NOMO-1 treated with DMSO at 0.1 percent for 48 hours (cell line): ENCODE measurements at regions not wholly inside any gene's neighbourhood (a gene's known extent, or its start where the extent isn't known, plus 50 kb on each side); places are given as distances from the start of the nearest gene placed in this dataset.

Experiments
- DNase-seq: peaks from one replicate; lab custom pipeline; 2025; ENCODE audit not compliant: unreplicated experiment; lab: John Stamatoyannopoulos, UW

DNA sequence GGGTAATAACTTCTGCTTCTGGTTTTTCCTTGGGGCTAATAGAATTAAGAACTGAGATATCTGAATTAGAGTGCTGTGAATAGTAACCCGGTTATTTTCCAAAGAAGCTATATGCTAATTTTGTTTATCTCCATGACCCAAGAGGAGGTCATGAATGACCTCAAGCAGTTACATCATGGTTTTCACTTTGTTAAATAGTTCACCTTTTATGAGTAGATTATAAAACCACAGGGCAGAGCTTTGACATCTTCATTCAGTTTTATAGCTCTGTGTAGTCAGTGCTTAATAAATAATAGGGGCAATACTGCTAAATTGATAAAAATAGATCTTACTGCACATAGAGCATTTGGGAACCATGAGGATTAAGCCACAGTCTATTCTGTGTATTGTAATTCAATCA is 462.2 kb downstream of the LRIG3 start:
- no peak for DNase-seq

DNA sequence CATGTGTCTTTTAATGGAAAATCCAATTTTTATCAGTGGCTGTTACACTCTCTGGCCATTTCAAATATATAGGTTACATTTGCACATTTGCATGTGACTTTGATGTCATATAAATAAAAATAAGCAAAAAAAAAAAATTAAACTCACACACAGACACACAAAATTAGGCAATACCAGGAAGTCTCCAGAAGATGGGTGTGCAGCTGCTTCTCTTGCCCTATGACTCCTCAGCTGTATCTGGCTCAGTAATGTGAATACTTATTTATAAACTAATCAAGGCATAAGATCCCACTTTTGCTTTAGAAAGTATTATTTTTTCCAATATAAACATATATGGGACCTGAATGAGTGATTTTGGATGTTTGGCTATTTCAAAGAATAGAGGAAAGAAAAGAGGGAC is 461.1 kb downstream of the LRIG3 start:
- no peak for DNase-seq

DNA sequence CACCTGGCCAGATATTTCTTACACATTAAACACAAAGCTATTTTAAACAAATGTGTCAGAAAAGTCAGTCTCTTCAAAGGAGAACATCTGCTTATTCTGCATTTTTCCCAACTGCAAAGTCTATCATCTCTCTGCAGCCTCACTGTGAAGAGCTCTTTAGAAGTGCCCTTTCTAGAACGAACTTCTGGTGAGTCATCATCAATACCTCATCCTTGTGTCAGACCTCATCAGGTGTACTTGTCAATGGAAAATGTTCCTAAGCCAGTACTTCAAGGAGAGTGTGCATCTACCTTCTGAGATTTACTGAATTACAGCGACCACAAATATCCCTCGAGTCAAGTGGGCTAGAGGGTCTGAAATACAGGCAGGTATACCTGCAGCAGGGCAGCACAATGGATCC is 457.3 kb downstream of the LRIG3 start:
- no peak for DNase-seq

DNA sequence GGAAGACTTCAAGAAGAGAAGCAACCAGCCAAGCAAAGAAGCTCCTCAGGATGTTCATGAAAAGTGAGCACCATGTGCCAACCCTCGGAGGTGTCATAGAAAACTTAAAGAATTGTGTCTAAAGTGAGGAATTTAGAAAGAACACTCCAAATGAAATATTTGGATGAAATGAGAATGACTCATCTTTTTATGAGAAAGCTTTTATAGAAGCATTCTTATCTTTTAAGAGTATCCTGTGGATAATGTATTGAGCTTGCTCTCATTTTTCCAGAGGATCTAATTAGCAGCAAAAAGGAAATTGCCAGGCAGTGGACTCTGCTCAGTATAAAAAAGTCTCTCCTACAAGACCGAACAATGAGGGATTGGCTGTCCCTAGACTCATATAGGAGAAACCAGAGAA is 454.9 kb downstream of the LRIG3 start:
- no peak for DNase-seq

DNA sequence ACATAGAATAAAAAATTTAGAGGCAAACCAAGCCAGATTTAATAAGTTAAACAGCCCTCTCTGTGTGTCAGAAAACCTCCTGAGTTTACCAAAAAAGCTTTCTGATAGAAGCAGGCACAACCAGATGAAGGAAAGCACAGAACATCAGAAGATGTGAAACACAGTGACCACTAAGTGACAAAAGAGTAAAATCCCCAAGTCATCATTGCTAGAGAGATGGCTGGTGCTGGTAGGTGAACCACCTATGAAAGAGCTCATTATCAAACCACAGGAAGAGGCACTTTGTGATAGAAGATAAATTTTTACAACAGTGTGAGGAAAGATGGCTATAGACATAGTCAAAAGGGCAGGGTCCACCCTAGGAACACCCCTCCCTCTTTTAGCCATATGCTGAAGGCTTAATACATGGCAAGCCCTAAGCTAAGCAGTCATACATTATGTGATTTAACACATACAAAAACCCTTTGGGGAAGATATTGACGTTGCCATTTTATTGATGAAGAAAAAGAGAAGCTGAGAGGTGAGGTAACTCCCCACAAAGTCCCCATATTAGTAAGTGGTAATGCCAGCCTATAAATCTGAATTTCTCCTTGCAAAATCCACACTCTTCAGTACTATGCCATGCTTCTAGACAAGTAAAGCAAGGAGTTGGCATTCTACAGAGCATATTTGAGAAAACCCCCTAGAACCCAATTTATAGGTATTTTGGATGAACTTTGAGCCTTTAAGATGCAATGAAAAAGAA is 449.9 kb downstream of the LRIG3 start:
- no peak for DNase-seq

DNA sequence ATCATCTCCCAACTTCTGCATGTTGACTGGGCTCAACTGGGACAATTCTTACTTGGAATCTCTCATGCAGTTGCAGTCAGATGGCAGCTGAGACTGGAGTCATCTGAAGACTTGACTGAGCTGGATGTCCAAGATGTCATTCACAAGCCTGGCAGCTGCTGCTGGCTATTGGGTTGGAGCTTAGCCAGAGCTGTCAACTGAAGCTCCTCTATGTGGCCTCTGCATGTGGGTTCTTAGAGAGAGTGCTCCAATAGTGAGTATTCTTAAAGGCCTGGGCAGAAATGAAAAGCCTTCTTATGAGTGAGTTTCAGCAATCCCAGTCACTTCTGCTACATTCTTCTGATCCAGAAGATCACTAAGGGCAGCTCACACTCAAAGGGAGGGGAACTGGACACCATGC is 440.9 kb downstream of the LRIG3 start:
- DNase-seq: no peak

DNA sequence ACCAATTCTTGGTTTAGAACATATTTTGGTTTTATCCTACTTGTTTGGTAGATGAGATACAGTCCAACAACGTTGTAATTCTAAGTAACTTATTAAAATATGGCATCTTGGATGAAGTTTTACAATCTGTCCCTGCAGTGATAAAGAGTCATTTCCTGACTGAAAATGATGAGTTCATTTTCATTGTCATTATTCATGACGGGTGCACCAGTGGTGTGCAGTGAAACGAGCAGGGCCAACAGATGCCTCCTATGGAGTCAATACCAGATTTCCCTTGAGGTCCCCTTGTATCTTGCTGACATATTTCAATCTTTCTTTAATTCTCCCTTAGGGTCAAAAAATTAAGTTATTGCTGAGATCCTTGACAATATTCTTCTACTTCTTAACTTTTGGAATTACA is 438.5 kb downstream of the LRIG3 start:
- DNase-seq: no peak

DNA sequence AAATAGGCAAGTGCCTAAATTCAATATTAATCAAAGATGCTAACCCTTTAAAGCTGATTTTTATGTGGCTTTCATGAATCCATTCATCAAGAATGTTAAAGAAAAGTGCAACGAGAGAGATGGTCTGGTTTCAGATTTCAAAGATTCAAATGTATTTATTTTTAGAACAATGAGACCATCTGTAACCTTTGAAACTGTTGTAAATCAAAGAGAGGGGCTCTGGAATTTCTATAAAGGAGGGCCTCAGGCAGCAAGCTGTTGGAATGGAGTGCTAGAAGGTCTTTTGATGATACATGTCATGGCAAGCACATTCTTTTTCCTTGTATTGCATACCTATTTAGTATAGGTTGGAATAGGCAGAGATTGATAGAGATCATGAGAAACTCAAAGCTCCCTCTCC is 433.0 kb downstream of the LRIG3 start:
- DNase-seq: no peak

DNA sequence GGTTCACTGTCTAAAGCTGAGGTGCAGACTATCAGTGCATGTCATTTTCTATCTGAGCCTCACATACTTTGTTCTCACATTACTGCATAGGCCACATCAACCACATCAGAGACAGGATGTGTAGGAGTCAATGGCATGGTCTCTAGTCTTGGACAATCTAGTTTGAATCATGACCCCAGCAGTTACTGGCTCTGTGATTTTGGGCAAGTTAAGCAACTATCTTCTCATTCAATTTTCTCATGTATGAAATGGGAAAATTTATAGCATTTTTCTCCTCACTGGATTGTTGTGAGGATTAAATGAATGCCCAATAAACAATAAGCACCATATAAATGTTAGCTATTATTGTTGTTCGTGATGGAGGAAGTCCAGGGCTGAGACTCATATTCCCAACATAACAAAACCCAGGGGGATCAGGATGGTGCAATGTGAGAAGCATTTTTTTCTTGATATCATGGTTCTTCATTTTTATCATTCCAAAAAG is 432.6 kb downstream of the LRIG3 start:
- DNase-seq: no peak

DNA sequence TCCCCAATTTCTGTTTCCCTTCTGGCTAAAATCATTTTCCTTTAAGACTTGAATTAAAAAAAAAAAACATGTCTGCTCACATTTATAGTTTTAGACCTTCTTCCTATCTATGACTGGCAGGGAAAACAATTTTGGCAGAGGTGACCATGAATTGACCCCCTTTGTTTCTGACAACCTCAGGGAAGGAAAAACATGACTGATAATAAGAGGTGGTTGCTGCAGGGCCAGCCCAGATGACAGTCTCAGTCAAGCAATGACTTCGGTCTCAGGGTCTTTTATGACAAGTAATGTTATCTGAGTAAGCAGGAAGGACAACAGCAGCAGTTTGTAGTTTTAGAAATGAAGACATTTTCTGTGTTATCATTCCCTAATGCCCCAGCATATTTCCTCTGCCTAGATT is 430.9 kb downstream of the LRIG3 start:
- DNase-seq: no peak

DNA sequence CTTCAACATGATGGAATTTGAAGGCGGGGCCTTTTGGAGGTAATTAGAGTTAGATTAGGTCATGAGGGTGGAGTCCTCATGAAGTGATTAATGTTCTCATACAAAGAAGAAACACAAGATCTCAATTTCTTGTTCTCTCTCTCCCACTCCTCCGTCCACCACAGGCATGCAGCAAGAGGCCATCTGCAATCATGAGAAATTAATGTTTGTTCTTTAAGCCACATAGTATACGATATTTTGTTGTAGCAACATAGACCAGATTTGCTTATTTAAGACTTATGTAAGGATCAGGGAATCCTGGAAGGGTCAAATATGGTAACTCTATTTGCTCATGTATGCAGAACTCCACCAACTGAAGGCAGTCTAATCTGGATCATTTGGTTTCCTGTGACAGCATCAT is 429.0 kb downstream of the LRIG3 start:
- no peak for DNase-seq

DNA sequence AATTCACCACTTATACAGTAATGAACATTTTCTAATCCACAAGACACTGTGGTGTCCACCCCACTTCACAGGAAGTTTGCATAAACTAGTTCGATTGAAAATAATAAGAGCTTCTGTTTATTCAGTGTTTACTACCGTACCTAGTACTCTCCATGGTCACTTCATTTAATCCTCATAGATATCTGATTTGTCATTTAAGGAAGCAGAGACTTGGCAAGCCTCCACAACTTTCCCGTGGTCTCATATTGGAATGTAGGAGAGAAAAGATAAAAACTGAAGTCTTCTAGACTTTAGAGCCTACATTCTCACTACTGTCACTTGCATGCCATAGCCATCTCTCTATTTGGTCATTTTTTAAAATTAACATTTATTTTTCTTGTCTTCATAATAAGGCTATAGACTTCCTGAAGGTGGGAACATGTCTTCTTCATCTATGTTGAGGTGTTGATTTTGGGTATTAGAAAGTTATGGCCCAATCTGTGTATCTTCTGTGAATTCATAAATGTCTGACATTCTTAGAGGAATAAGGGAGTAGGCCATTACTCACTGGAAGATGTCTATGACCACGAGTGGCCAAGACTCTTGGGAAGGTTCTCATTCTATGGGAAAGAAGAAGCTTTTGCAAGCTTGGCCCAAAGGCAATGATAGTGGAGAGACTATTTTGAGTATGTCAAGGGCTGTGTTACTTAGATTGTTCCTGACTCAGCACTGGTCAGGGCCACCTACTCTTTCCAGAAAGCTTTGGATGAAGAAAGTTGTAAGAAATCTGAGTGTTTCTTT is 423.7 kb downstream of the LRIG3 start:
- DNase-seq: no peak

DNA sequence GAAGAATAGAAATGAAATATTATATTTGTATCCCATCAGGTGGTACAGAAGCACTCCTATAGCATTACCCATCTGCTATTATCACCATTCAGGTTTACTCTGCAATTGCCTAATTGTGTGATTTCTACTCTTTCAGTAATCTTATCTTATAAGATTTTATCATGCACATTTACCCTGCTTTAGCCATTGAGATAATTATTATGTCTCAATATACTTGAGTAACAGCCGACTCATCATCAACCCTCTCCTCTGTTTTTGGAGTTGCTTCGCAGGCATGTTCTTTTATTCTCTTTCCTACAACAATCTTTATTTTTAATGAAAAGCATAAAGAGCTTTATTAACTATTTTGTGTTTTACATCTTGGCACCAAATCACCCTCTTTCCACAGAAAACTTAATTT is 419.9 kb downstream of the LRIG3 start:
- no peak for DNase-seq

DNA sequence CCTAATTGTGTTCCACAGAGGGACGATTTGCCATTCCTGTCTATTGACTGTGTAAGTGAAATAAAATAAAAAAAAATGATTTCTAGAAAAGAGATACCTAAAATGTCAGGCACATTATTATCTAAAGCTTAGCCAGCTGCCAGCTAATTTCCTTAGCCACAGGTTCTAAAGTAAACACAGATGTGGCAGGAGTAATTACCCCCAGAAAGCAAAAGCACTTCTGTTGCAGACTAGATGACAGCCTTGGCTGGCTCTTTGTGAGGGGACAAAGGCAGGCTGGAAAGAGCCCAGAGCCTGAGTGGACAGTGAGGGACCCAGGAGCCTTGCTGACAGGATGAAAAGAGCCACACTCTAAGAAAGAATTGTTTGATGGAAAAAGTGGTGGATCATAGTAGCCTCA is 418.1 kb downstream of the LRIG3 start:
- DNase-seq: no peak

DNA sequence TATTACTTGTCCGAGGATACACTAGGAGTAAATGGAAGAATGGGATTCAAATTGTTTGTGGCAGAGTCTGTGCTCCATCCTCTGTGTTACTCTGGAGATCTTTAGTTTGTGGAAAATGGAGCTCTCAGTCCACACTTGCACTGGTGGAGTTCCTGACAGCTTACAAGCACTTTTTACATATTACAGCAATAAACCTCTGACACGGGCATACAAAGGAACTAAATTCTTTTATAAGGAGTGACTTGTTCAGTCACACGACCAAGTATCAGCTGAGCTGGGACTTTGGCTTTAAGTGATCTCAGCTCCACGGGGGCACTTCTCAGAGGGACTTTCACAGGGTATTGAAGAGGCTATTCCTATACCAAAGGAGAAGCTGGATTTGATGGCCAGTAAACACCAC is 417.5 kb downstream of the LRIG3 start:
- no peak for DNase-seq

DNA sequence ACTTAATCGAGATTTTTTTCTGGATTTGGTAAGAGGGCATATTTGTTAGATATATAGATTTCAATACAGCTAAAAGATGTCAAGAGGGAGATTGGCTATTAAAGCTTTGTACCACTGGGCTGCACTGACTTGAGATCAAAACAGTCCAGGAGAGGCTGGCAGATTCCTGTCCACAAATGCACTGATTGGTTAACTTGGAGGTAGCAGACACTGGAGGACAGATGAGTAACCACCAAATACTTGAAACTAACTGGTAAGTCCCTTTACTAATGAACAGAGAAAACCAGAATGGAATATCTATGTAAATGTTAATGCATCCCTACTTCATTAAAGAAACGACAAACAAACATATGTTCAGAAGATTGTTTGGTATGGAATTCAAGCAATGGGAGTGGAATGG is 416.6 kb downstream of the LRIG3 start:
- no peak for DNase-seq

DNA sequence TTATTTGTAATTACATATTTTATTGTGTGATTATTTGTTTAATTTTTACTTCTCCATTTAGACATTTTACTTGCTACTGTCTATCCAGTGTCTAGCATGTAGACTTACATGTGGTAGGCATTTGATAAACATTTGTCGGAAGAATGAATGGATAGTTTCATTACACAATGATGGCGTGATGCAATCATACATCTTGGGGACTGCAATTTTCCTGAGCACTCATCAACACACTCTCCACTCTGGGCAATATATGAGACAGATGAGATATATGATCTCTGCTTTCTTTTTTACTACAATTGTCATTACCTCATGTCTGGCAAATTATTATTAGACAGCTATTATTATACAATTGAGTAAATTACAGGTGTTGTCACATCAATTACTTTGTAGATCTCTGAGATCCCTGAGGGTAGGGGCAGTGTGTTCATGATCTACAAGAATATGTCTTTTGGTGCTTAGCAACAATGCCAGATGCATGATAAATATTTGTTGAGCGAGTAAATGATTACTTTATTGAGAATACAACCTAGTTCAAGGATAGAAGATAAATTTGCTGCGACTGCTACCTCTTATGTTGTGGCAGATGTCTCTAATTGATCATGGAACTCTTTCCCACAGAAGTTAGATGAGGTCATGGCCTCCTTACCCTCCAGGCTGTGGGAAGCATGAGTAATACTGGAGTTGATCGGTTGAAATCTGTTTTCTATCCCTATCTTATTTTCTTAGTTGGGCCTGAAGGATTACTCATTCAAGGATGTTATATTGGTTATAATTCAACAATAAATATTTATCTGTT is 416.0 kb downstream of the LRIG3 start:
- no peak for DNase-seq

DNA sequence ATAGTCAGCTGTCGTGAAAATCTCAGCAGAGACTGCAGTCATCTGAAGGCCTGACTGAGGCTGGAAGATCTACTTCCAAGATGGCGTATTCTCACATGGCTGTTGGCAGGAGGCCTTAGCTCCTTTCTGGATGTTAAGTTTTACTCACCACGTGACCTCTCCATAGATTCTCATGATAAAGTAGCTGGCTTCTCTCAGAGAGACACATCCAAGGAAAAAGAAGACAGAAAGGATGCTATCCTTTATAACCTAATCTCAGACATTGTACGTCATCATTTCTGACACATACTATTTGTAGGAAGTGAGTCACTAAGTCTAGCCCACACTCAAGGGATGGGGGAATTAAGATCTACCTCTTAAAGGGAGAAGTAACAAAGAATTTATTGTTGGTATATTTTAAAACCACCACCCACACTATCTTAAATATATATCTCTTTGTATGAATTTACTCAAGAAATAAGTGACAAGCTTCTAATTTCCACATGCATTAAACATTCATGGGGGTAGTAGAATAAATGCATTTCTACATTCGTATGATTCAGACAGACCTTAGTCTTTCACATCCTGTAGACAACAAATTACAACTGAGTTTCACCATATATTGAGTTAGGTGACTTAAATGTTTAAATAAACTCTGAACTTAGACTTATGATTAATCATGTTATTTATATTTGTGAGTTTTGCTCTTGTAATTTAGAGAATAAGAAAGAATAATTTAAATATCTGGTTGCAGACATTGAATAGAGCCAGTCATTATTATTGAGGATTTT is 411.0 kb downstream of the LRIG3 start:
- DNase-seq: no peak

DNA sequence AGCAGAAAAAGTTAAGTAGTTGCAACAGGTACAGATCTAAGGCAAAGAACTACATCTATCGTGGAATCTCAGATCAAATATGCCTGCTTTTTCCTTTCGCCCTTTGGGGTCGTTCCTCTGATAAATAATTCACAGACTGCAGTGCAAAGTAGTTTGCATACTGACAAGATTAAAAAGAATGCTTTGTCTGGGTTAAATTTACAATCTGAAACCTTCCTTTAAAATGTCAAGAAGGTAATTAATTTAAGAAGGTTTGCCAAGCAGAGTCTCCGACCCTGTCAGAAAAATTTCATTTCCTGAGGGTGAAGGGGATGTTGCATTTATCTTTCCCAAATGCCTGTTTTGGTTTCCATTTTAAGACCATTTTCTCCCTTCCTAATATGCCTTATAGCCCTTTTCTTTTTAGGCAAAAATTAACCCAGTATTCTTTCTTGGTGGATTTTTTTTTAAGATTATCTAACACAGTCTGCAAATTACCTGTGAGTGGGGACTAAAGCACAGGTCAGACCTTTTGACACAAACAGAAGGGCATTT is 406.9 kb downstream of the LRIG3 start:
- DNase-seq: no peak

DNA sequence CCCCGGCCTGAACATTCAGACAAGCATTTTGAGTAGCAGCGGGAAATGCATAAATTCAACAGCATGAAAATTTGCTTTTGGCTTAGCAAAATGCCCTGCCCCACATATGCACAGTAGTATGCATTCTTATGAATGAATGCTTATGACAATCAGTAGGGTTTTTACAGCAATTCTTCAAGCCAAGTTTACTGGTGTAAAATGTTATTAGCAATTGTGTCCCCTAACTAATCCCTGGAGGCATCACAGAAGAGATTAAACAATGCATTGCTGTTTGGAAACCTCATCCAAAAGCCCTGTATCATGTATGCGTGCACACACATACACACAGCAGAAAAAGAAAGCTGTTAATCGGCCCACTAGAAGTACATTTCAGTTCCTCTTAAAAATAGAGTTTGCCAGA is 406.5 kb downstream of the LRIG3 start:
- no peak for DNase-seq

DNA sequence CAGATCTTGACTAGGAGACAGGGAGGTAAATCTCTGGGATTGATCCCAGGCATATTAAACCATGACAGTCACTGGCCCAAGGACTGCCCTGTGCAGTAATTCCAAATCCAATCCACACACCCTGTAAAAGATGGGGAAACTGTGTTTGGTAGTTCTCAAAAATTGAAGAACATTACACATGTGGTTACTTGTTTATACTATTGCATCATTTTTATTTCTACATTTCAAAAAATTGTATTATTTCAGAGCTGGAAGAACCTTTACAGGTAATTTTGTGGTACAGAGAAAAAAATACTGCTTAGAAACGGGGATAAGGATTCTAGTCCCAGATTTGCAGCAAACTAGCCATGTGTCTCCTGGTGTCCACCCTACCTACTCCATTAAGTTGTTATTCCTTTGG is 400.5 kb downstream of the LRIG3 start:
- no peak for DNase-seq
